Muscle layer of colon (tissue), 2 donors: ENCODE measurements at regions not wholly inside any gene's neighbourhood (a gene's known extent, or its start where the extent isn't known, plus 50 kb on each side); places are given as distances from the start of the nearest gene placed in this dataset.

ENCODE experiments used
- H3K27ac ChIP-seq: one replicate; pipeline ENCODE4 v1.7.0; 2013; ENCODE audit warnings: low read depth, mild to moderate bottlenecking, low read length, moderate library complexity
- H3K27me3 ChIP-seq, 2 donors: one replicate each; pipeline ENCODE4 v1.7.0; 2013; ENCODE audit warnings: low read length in 2 of 2, mild to moderate bottlenecking in 2 of 2; ENCODE audit not compliant: insufficient read depth in 2 of 2, control insufficient read depth in 1 of 2
- H3K36me3 ChIP-seq: one replicate; pipeline ENCODE4 v1.7.0; 2013; ENCODE audit warnings: mild to moderate bottlenecking, low read length; ENCODE audit not compliant: insufficient read depth
- H3K4me1 ChIP-seq: one replicate; pipeline ENCODE4 v1.7.0; 2013; ENCODE audit warnings: mild to moderate bottlenecking, low read length; ENCODE audit not compliant: insufficient read depth
- H3K4me3 ChIP-seq, 2 donors: one replicate each; pipeline ENCODE4 v1.7.0; 2013; ENCODE audit warnings: low read length in 2 of 2, low read depth in 1 of 2, mild to moderate bottlenecking in 1 of 2, moderate library complexity in 1 of 2
- H3K9ac ChIP-seq: one replicate; pipeline ENCODE4 v1.7.0; 2013; ENCODE audit warnings: low read length
- H3K9me3 ChIP-seq: one replicate; pipeline ENCODE4 v1.7.0; 2013; ENCODE audit warnings: mild to moderate bottlenecking, low read length
- donor health status: abdominal sarcoma.
- donor health status: Adenocarcinoma of cecum.

DNA sequence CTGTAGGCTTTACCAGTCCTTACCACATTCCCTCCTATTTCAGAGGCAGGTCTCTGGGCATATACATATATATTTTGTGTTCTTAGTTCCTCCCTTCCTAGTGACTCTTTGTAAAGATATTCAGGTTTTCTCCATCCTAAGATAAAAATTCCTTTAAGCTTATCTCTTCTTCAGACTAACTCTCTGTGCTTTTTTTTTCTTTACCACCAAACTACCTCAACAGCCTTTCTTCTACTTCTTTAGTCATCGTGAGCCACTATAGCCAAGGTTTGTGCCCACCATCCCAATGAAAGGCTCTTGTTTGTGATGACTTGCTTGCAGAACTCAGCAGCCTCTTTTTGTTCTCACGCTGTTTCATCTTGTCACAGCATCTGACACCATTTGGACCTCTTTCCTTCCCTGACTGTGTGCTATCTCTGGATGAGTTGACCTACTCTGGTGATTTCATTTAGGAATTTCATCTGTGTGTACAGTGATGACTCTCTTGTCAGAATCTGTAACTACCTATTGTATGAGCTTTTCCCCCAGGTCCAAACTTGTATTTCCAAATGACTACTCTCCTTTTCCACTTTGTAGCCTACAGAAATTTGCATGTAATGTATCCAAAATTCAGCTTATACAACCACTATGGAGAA, 59.0 kb upstream of the MACF1 start:
- H3K9me3 ChIP-seq = no peaks in the 10 kb centered on the region
- peaks cover 53% of the 10 kb centered on the region for H3K4me1 ChIP-seq
- no peaks in the 10 kb centered on the region for H3K27me3 ChIP-seq
- H3K36me3 ChIP-seq = no peaks in the 10 kb centered on the region
- no peak overlapping the region for H3K9ac ChIP-seq
- H3K4me3 ChIP-seq = no peak overlapping the region
- H3K27ac ChIP-seq = no peak overlapping the region

DNA sequence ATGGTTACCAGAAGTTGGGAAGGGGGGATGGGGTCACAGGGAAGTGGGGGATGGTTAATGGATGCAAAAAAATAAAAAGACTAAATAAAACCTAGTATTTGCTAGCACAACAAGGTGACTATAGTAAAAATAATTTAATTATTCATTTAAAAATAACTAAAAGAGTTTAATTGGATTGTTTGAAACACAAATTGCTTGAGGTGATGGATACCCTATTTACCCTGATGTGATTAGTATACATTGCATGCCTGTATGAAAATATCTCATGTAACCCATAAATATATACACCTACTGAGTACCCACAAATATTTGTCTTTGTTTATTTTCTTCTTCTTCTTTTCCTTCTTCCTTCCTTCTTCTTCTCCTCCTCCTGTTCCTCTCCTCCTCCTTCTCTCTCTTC, 57.8 kb upstream of the MACF1 start:
- Histone ChIP-seq H3K27me3 (no peaks in the 10 kb centered on the region), H3K9me3 (no peaks in the 10 kb centered on the region), H3K36me3 (no peaks in the 10 kb centered on the region), H3K27ac (no peak overlapping the region), H3K9ac (no peak overlapping the region), H3K4me3 (no peak overlapping the region), H3K4me1 (peaks cover 55% of the 10 kb centered on the region)

DNA sequence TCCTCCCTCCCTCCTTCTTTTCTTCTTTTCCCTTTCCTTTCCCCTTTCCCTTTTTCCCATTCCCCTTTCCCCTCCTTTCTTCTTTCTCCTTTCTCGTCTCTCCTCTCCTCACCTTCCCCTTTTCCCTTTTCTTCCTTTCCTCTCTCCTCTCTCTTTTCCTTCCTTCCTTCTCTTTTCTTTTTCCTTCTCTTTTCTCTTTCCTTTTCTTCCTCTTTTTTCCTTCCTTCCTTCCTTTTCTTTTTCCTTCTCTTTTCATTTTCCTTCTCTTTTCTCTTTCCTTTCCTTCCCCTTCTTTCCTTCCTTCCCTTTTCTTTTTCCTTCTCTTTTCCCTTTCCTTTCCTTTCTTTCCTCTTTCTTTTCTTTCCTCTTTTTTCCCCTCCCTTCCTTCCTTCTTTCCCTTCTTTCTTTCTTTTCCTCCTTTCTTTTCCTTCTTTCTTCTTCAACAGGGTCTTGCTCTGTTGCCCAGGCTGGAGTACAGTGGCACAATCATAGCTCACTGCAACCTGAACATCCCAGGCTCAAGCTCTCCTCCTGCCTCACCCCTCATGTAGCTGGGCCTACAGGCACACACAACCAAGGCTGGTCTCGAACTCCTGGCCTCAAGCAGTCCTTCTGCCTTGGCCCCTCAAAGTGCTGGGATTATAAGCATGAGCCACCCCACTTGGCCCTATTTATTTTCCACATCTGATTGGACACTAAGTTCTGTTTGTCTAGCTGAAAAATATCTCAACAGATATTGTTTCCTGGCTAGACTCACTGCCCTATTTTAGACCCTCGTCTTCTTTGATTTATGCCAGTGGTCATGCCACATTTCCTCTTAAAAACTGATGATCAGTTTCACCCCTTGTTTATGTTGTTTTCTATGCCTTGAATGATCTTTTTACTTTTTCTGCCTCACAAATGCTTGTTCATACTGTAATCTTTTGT, 57.1 kb upstream of the MACF1 start:
- H3K4me3 ChIP-seq = no peak overlapping the region
- no peaks in the 10 kb centered on the region for H3K36me3 ChIP-seq
- H3K9ac ChIP-seq = no peak overlapping the region
- no peaks in the 10 kb centered on the region for H3K9me3 ChIP-seq
- no peaks in the 10 kb centered on the region for H3K27me3 ChIP-seq
- no peak overlapping the region for H3K27ac ChIP-seq
- peaks cover 48% of the 10 kb centered on the region for H3K4me1 ChIP-seq

DNA sequence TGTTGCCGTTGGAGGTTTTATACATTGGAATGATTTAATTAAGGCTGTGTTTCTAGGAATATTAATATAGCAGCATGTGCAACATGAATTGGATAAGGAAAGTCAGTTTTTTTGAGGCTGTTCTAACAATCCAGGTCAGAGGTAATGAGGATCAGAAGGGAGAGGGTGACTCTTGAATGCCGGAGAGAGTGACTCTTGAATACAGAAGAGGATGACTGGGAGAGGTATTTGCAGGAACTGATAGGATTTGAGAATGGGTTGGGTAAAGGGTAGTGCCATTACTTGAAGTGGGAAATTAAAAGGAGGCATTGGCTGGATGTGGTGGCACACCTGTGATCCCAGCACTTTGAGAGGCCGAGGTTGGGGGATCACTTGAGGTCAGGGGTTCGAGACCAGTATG, 55.6 kb upstream of the MACF1 start:
- peaks cover 50% of the 10 kb centered on the region for H3K4me1 ChIP-seq
- no peak overlapping the region for H3K4me3 ChIP-seq
- H3K9me3 ChIP-seq = no peaks in the 10 kb centered on the region
- H3K36me3 ChIP-seq = no peaks in the 10 kb centered on the region
- no peak overlapping the region for H3K9ac ChIP-seq
- no peaks in the 10 kb centered on the region for H3K27me3 ChIP-seq
- H3K27ac ChIP-seq = no peak overlapping the region

DNA sequence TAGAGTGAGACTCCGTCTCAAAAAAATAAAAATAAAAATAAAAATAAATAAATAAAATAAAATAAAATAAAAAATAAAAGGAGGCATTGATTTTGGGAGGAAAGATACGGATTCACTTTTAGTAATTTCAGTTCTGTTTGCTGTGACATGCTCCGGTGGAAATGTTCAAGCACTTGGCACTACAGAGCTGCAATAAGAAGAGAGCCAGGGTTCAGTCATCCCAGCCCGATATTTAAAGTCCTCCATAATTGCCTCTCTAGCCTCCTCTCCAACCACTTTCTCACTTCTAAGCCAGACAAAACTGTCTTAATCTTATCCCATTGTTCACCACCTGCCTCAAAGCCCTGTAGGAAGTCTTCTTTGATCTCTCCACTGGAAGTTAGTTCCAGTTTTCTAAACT, 55.0 kb upstream of the MACF1 start:
- Histone ChIP-seq H3K9me3 (no peaks in the 10 kb centered on the region), H3K27ac (no peak overlapping the region), H3K4me3 (no peak overlapping the region), H3K4me1 (peaks cover 52% of the 10 kb centered on the region), H3K9ac (no peak overlapping the region), H3K36me3 (no peaks in the 10 kb centered on the region), H3K27me3 (no peaks in the 10 kb centered on the region)

DNA sequence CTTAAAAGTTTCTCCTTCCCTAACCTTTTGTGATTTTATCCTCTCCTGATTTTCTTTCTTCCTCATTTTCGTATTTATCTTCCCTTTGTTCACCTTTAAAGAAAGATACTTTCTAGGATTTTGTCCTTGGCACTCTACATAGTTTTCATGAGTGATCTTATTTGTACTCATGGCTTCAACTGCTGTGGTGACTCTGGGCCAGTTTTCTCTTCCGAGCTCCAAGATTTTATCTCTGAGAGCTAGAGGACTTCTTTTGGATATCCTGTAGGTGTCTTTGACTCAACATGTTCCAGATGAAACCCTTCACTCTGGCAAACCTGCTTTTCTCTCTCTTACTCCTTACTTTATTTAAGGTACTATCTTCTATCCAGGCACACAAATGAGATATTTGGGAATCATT, 53.7 kb upstream of the MACF1 start:
- no peaks in the 10 kb centered on the region for H3K36me3 ChIP-seq
- H3K9me3 ChIP-seq = no peaks in the 10 kb centered on the region
- no peak overlapping the region for H3K27ac ChIP-seq
- H3K9ac ChIP-seq = no peak overlapping the region
- no peaks in the 10 kb centered on the region for H3K27me3 ChIP-seq
- peaks cover 53% of the 10 kb centered on the region for H3K4me1 ChIP-seq
- H3K4me3 ChIP-seq = no peak overlapping the region

DNA sequence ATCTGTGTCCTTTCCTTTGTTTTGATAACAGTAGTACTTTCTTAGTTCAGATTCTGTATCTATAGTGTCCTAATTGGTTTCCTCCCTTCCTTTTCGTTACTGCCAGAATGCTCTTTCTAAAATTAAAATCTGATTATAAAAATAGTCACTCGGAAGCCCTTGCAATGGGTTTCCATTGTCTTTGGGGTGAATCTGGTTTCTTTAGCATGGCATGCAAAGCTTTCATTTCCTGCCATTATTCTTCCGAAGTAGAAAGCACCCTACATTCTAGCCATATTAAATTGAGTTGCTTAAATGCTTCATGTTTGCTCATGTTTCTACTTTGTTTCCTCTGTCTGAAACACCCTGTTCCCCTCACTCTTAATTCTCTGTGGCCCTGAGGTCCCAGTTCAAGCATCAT, 53.2 kb upstream of the MACF1 start:
- Histone ChIP-seq H3K27ac (no peak overlapping the region), H3K36me3 (no peaks in the 10 kb centered on the region), H3K4me1 (peaks cover 53% of the 10 kb centered on the region), H3K27me3 (no peaks in the 10 kb centered on the region), H3K4me3 (no peak overlapping the region), H3K9ac (no peak overlapping the region), H3K9me3 (no peaks in the 10 kb centered on the region)

DNA sequence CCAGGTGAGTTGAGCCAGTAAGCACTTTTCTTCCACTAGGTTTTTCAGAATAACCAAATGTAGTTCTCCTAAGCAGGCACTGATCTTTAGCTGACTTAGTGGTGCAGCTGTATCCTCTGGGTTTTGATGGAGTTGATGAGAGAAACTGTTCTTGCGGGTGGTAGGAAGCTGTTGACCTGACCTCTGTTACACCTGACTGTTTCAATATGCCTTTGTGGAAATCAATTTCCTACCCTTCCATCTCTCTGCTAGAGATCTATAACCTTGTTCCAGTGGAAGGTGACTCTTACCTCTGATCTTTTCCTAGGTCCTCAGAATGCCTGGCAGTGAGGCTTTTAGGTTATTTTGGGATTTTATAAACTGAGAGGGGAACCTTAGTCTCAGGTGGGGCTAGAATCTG, 51.6 kb upstream of the MACF1 start:
- H3K27ac ChIP-seq = peak overlapping the region; percentile 10
- no peaks in the 10 kb centered on the region for H3K36me3 ChIP-seq
- no peak overlapping the region for H3K9ac ChIP-seq
- H3K27me3 ChIP-seq = no peaks in the 10 kb centered on the region
- peaks cover 60% of the 10 kb centered on the region for H3K4me1 ChIP-seq
- H3K9me3 ChIP-seq = no peaks in the 10 kb centered on the region
- H3K4me3 ChIP-seq = no peak overlapping the region

DNA sequence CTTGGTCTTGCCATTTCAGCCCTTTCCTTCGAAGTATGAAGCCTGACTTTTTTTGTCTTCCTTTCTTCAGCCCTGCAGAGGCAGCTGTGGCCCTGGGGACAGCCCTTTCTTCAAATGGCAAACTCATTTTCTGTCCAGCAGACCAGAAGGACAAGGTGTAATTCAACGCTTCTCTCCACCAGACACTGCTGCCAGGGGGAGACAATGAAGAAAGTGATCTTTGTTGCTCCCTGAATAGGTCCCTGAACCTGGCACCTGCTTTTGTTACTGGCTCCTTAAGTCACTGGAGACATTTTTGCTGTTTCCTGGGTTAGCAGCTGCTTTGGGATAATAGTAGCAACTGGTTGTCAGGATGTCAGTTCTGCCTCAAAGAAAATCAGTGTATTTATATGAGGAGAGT, 50.8 kb upstream of the MACF1 start:
- H3K27me3 ChIP-seq = no peaks in the 10 kb centered on the region
- no peaks in the 10 kb centered on the region for H3K9me3 ChIP-seq
- no peak overlapping the region for H3K9ac ChIP-seq
- no peaks in the 10 kb centered on the region for H3K36me3 ChIP-seq
- H3K27ac ChIP-seq = peak overlapping the region; percentile 69
- H3K4me3 ChIP-seq = no peak overlapping the region
- peaks cover 64% of the 10 kb centered on the region for H3K4me1 ChIP-seq

DNA sequence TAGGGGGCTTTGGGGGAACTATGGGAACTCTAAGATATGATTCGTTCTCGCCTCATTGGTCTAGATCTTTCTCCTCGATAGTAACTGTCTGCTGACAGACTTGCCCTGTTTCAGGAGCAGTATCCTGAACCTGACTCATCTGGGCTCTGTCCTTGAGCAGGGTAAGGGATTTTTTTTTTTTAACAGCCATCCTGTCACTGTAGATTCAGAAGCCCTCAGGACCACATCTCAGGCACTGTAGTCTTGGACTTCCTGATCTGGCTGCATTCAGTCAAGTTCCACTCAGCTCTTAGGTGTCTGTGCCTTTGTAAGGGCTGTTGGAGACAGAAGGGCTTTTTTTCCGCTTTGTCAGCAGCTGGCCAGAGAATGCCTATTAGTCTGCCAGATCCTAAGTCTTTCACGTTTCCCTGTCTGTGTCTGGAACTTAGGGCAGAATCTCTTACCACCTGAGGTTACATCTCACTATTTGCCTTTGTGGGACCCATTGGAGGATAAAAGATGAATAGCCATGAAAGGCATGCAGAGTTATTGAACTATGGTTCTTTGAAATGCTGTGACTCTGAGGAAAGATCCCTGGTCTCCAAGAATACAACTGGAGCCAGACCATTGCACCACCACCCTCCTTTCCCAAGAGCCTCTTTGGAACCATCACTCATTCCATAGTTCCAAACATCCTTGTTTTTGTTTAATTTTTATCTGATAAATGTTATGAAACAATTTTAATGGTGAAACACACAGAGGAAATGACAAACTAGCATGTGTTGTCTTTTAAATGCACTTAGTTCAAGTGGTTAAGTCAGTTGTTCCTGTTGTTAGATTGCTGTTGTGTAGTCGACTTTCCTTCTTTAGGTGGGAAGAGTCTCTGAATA, 49.7 kb upstream of the MACF1 start:
- H3K9ac ChIP-seq = no peak overlapping the region
- H3K4me1 ChIP-seq = peaks cover 70% of the 10 kb centered on the region

More for the DNA sequence above, 49.7 kb upstream of the MACF1 start:
- Histone ChIP-seq H3K4me3 (no peak overlapping the region), H3K36me3 (no peaks in the 10 kb centered on the region), H3K27me3 (no peaks in the 10 kb centered on the region), H3K9me3 (no peaks in the 10 kb centered on the region), H3K27ac (peak overlapping the region; percentile 69)
